Erythroblast (primary cell): ENCODE measurements at regions not wholly inside any gene's neighbourhood (a gene's known extent, or its start where the extent isn't known, plus 50 kb on each side); places are given as distances from the start of the nearest gene placed in this dataset.

Experiments
- DNase-seq, 2 experiments: peaks; one replicate each; lab custom pipeline; 2025; lab: John Stamatoyannopoulos, UW
- GATA1 ChIP-seq: IDR thresholded peaks from 2 replicates; pipeline ENCODE4 v1.6.1; 2011; ENCODE audit warnings: low read depth, mild to moderate bottlenecking, control low read depth, low read length, moderate library complexity
- POLR2A ChIP-seq: IDR thresholded peaks from 2 replicates; pipeline ENCODE4 v1.6.1; 2011; ENCODE audit warnings: mild to moderate bottlenecking, low read length

DNA sequence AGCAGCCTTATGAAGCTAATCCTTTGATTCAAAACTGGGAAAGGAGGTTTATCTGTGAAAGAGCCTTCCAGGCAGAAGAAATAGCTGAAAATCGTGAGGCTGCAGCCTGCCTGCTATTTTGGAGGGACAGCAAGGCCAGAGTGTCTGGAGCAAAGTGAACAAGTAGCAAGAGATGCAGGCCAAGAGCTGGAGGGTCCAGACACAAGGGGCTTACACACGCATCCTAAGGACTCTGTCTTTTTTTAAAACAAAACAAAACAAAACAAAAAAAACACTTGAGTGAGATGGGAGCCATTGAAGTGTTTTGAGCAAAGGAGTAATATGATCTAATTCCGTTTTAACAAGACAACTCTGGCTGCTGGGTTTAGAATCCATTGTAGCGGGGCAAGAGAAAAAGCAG lies 76.4 kb upstream of the BCAT1 start:
- TF ChIP-seq GATA1 (no peak), POLR2A (no peak)
- DNase-seq, result no peak

- no peak for DNase-seq
- no peak for TF ChIP-seq POLR2A
- no peak for TF ChIP-seq GATA1
These were observed 74.9 kb upstream of the BCAT1 start for GRCh38 chr12:25023808-25024207.

DNA sequence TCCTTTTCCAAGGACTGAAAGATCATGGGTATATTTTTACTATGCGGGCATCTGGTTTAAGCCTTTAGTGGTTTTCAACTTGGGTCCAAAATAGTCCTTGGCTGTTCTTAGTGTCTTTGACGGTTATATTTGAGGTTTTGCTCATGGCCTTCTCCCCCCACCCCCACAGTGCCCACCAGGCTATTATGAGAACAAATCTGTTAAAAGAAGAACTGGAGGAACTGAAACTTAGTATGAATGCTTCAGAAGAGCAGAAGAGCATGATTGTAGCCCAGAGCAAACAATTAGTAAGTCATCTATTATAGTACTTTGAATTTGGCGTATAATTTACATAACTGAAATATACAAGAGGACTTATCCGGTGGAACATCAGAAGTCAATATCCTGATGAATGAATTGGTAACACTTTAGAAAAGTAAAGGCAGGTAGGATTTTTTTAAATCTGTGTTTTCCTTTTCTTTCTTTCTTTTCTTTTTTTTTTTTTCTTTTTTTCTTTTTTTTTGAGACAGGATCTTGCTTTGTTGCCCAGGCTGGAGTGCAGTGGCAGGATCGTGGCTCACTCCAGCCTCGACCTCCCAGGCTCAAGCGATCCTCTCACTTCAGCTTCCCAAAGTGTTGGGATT lies 71.8 kb upstream of the BCAT1 start:
- TF ChIP-seq POLR2A (no peak), GATA1 (no peak)
- DNase-seq, result no peak

DNA sequence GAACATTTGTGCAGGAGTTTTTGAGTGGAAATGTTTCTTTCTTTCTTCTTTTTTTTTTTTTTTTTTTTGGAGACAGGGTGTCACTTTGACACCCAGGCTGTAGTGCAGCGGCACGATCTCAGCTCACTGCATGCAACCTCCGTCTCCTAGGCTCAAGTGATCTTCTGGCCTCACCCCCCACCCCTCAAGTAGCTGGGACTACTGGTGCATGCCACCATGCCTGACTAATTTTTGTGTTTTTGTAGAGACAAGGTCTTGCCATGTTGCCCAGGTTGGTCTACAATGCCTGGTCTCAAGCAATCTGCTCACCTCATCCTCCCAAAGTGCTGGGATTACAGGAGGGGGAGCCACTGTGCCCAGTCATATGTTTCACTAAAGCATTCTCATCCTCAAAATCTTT lies 69.2 kb upstream of the BCAT1 start:
- DNase-seq, result no peak

DNA sequence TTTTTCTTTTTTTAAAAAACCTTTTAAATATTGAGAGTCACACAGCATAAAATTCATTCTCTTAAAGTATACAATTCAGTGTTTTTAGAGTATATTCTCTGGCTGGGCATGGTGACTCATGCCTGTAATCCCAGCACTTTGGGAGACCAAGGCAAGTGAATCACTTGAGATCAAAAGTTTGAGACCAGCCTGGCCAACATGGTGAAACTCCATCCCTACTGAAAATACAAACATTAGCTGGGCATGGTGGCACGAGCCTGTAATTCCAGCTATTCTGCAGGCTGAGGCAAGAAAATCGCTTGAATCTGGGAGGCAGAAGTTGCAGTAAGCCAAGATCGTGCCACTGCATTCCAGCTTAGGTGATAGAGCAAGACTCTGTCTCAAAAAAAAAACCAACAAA lies 68.4 kb upstream of the BCAT1 start:
- DNase-seq, result no peak
- TF ChIP-seq GATA1 (no peak), POLR2A (no peak)

More for the DNA sequence above, 69.2 kb upstream of the BCAT1 start:
- TF ChIP-seq GATA1 (no peak), POLR2A (no peak)

DNA sequence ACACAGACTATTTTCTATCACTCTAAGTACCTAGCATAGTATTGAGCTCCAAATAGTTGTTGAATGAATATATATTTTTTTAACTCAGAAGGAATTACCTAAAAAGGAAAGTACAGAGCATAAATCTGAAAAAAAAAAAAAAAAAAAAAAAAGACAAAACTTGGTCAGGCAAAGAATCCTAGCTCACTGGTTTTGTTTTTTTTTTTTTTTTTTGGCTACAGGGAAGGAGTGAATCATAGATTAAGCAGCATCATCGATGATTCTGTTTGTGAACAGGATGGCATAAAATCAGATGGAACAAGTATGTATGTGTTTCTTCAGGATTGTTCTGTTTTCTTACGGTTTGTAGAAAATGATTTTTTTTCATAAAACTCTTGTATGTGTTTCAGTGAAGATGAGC lies 66.1 kb upstream of the BCAT1 start:
- DNase-seq, result no peak
- TF ChIP-seq GATA1, result no peak
- TF ChIP-seq POLR2A, result no peak

DNA sequence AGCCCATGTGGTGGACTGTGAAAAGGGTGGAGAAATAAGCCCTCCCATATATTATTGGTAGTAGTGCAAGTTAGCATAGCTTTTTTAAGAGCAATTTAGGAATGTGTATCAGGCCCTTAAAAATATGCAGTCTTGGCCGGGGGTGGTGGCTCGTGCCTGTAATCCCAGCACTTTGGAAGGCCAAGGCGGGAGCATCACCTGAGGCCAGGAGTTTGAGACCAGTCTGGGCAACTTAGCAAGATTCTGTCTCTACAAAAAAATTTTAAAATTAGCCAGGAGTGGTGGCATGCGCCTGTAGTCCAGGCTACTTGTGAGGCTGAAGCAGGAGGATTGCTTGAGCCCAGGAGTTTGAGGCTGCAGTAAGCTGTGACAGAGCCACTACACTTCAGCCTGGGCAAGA lies 64.2 kb upstream of the BCAT1 start:
- TF ChIP-seq POLR2A (no peak), GATA1 (no peak)
- DNase-seq, result no peak

- no peak for DNase-seq
- TF ChIP-seq GATA1 (no peak), POLR2A (no peak)
These were observed 60.7 kb upstream of the BCAT1 start for GRCh38 chr12:25009496-25010092.

- TF ChIP-seq POLR2A, result no peak
- no peak for TF ChIP-seq GATA1
- DNase-seq, result no peak
These were observed 56.5 kb upstream of the BCAT1 start for GRCh38 chr12:25005376-25005775.

- DNase-seq, result no peak
- no peak for TF ChIP-seq POLR2A
- TF ChIP-seq GATA1, result no peak
These were observed 55.5 kb upstream of the BCAT1 start for GRCh38 chr12:25004447-25004846.

- no peak for DNase-seq
- TF ChIP-seq GATA1 (no peak), POLR2A (no peak)
These were observed 52.4 kb upstream of the BCAT1 start for GRCh38 chr12:25001311-25001710.
